ENCODE measurements at regions not wholly inside any gene's neighbourhood (a gene's known extent, or its start where the extent isn't known, plus 50 kb on each side); places are given as distances from the start of the nearest gene placed in this dataset.
"Not testable (repeated sequence)": the region's sequence is repeated elsewhere in the genome, so short reads cannot be mapped to it uniquely, and the experiment has no call there.

DNA sequence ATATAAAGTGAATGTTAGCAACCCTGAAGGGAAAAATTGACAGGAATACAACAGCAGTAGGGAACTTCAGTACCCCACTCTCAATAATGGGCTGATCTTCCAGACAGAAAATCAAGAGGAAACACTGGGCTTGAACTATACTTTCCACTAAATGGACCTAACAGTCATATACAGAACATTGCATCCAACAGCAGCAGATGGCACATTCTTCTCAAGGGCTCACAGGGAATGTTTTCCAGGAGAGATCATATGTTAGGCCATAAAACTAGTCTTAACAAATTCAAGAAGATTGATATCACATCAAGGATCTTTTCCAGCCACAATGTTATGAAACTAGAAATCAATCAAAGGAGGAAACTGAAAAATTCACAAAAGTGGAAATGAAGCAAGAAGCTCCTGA is 252.1 kb downstream of the GADD45G start:
- H3K9me3 ChIP-seq (ENCODE audit: control insufficient read depth, insufficient read depth, low read depth, low read length); CTCF ChIA-PET; H3K4me1 ChIP-seq (ENCODE audit: control insufficient read depth, insufficient read depth, low read length); POLR2A ChIA-PET; H3K4me3 ChIP-seq (ENCODE audit: low read depth, low read length); H3K27ac ChIP-seq (ENCODE audit: extremely low read depth, low read depth, low read length); H3K36me3 ChIP-seq (ENCODE audit: control insufficient read depth in 2 of 2, insufficient read depth in 1 of 2, low read length in 2 of 2): not testable (repeated sequence)

DNA sequence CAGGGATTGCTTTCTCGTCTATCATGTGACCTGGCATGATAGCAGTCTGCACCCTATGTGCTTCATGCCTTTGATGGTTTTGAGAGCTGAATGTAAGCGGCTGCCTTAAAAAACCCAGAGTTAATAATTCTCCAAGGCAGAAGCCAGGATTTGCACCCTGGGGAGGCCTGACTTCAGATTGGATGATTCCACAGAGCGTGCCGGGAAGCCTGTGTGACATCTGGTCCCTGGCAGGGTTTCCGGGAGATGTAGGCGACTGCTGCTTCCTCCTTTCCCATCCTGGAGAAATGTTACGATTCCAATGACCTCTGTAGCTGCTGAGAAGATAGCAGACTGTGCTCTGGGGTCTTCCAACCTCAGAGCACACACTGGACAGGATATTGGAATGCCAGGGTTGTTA is 255.0 kb downstream of the GADD45G start:
- CTCF ChIA-PET; H3K4me1 ChIP-seq (ENCODE audit: control insufficient read depth, insufficient read depth, low read length); H3K36me3 ChIP-seq (ENCODE audit: control insufficient read depth in 2 of 2, insufficient read depth in 1 of 2, low read length in 2 of 2); H3K4me3 ChIP-seq (ENCODE audit: low read depth, low read length); H3K27ac ChIP-seq (ENCODE audit: extremely low read depth, low read depth, low read length); H3K9me3 ChIP-seq (ENCODE audit: control insufficient read depth, insufficient read depth, low read depth, low read length); POLR2A ChIA-PET: not testable (repeated sequence)

DNA sequence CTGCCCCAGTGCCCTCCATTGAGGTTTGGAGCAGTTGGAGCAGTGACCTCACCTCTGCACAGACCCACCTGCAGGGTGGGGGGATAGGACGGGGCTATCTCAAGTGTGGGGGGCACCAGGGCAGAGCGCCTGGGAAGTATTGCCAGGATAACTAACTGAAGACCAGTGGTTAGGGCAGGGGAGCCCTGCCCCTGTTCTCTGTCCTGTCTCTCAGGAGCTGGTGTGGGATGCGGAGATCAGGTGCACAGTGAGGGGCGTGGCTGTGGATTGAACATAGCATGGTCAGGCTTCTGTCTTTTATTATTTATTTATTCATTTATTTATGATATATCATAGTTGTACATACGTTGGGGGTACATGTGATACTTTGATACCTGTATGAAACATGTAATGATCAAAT is 256.6 kb downstream of the GADD45G start:
- H3K4me3 ChIP-seq (ENCODE audit: low read depth, low read length); POLR2A ChIA-PET; H3K9me3 ChIP-seq (ENCODE audit: control insufficient read depth, insufficient read depth, low read depth, low read length); H3K27ac ChIP-seq (ENCODE audit: extremely low read depth, low read depth, low read length); CTCF ChIA-PET; H3K36me3 ChIP-seq (ENCODE audit: control insufficient read depth in 2 of 2, insufficient read depth in 1 of 2, low read length in 2 of 2); H3K4me1 ChIP-seq (ENCODE audit: control insufficient read depth, insufficient read depth, low read length): not testable (repeated sequence)

DNA sequence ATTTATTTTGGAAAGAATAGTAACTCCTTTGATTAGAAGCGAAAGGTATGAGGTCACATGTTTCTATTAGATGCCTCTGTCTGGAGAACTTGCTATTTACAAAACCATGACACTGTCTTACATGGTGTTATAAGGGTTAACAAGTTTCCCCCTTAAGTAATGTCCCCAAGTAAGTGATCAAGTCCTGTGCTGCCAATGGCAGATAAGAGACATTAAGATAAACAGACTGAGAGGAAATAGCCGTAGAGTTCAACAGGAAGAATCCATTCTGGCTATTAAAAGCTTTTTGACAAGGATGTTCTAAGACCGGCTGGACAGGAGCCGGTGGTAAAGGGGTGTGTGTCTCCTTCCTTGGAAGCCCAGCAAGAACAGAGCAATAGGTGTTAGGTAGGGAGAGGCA is 257.5 kb downstream of the GADD45G start:
- POLR2A ChIA-PET: no interaction called here
- TF ChIP-seq, protein P1, sequence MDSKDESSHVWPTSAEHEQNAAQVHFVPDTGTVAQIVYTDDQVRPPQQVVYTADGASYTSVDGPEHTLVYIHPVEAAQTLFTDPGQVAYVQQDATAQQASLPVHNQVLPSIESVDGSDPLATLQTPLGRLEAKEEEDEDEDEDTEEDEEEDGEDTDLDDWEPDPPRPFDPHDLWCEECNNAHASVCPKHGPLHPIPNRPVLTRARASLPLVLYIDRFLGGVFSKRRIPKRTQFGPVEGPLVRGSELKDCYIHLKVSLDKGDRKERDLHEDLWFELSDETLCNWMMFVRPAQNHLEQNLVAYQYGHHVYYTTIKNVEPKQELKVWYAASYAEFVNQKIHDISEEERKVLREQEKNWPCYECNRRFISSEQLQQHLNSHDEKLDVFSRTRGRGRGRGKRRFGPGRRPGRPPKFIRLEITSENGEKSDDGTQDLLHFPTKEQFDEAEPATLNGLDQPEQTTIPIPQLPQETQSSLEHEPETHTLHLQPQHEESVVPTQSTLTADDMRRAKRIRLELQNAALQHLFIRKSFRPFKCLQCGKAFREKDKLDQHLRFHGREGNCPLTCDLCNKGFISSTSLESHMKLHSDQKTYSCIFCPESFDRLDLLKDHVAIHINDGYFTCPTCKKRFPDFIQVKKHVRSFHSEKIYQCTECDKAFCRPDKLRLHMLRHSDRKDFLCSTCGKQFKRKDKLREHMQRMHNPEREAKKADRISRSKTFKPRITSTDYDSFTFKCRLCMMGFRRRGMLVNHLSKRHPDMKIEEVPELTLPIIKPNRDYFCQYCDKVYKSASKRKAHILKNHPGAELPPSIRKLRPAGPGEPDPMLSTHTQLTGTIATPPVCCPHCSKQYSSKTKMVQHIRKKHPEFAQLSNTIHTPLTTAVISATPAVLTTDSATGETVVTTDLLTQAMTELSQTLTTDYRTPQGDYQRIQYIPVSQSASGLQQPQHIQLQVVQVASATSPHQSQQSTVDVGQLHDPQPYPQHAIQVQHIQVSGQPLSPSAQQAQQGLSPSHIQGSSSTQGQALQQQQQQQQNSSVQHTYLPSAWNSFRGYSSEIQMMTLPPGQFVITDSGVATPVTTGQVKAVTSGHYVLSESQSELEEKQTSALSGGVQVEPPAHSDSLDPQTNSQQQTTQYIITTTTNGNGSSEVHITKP (tag by site-specific recombination; IDR thresholded peaks at IDR 0.05): 0 out of 2 replicates have a peak, but pooled peaks have one; percentile 26
- no peak for TF ChIP-seq ZNF596 (tag by site-specific recombination; IDR thresholded peaks at IDR 0.05)
- no peak for TF ChIP-seq ZNF391 (tag by site-specific recombination; IDR thresholded peaks at IDR 0.05; ENCODE audit: borderline replicate concordance, low read depth)
- TF ChIP-seq ZFP37 (tag by site-specific recombination; IDR thresholded peaks at IDR 0.05): no peak
- TF ChIP-seq, protein P2, sequence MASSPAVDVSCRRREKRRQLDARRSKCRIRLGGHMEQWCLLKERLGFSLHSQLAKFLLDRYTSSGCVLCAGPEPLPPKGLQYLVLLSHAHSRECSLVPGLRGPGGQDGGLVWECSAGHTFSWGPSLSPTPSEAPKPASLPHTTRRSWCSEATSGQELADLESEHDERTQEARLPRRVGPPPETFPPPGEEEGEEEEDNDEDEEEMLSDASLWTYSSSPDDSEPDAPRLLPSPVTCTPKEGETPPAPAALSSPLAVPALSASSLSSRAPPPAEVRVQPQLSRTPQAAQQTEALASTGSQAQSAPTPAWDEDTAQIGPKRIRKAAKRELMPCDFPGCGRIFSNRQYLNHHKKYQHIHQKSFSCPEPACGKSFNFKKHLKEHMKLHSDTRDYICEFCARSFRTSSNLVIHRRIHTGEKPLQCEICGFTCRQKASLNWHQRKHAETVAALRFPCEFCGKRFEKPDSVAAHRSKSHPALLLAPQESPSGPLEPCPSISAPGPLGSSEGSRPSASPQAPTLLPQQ (tag by site-specific recombination; IDR thresholded peaks at IDR 0.05): 0 out of 2 replicates have a peak, but pooled peaks have one; percentile 47

DNA sequence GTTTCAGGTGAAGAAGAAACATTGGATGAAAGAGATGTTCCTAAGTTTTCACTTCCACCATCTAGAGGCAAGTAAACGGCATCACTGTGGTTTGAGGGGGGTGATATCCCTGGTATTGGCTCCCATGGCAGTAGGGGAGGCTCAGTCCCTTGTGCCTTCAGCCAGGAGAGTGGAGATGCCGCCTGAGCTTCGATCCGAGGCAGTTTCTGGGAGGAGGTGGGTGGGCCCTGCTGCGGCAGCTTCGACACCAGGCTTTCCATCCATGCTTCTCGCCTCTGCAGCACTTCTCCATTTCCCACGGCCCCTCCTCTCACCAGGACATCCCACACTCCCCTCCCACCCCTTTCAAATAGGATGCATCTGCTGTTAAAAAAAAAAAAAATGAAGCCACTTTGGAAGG is 258.3 kb downstream of the GADD45G start:
- CTCF ChIA-PET: interaction anchor here (0.6 to 1.3 kb wide), 3 partner anchors 232 to 260 kb away, joined by 4 to 5 read pairs (median 5); no protein-coding TSS in a partner anchor
- POLR2A ChIA-PET: no interaction called here
- H3K27ac ChIP-seq (ENCODE audit: extremely low read depth, low read depth, low read length): no peak overlapping the region
- H3K4me1 ChIP-seq (ENCODE audit: control insufficient read depth, insufficient read depth, low read length): no peaks in the 10 kb centered on the region; the same call in 1 of the 2 replicates
- H3K4me3 ChIP-seq (ENCODE audit: low read depth, low read length): no peak overlapping the region
- H3K36me3 ChIP-seq (ENCODE audit: control insufficient read depth in 2 of 2, insufficient read depth in 1 of 2, low read length in 2 of 2): no peaks in the 10 kb centered on the region
- H3K9me3 ChIP-seq (ENCODE audit: control insufficient read depth, insufficient read depth, low read depth, low read length): no peaks in the 10 kb centered on the region
- no peak for TF ChIP-seq ZNF350 (tag by site-specific recombination; IDR thresholded peaks at IDR 0.05)
- TF ChIP-seq GLIS1 (tag by site-specific recombination; IDR thresholded peaks at IDR 0.05): no peak
- no peak for TF ChIP-seq ZNF23 (tag by site-specific recombination; IDR thresholded peaks at IDR 0.05; ENCODE audit: borderline replicate concordance)
- TF ChIP-seq ZSCAN16 (tag by site-specific recombination; IDR thresholded peaks at IDR 0.05): no peak
- no peak for TF ChIP-seq ZNF837 (tag by site-specific recombination; IDR thresholded peaks at IDR 0.05)
- no peak for TF ChIP-seq HOXA7 (CRISPR knock-in tag; IDR thresholded peaks at IDR 0.05; ENCODE audit: borderline replicate concordance)
- no peak for TF ChIP-seq ZFP69B (tag by site-specific recombination; IDR thresholded peaks at IDR 0.05)
- no peak for TF ChIP-seq SETDB1 (IDR thresholded peaks at IDR 0.05; ENCODE audit: insufficient read length, low read length)
- no peak for TF ChIP-seq OSR2 (tag by site-specific recombination; IDR thresholded peaks at IDR 0.05)
- no peak for TF ChIP-seq ZNF510 (tag by site-specific recombination; IDR thresholded peaks at IDR 0.05; ENCODE audit: insufficient replicate concordance)
- no peak for TF ChIP-seq ZNF529 (tag by site-specific recombination; IDR thresholded peaks at IDR 0.05; ENCODE audit: insufficient replicate concordance)
- TF ChIP-seq, protein P3, sequence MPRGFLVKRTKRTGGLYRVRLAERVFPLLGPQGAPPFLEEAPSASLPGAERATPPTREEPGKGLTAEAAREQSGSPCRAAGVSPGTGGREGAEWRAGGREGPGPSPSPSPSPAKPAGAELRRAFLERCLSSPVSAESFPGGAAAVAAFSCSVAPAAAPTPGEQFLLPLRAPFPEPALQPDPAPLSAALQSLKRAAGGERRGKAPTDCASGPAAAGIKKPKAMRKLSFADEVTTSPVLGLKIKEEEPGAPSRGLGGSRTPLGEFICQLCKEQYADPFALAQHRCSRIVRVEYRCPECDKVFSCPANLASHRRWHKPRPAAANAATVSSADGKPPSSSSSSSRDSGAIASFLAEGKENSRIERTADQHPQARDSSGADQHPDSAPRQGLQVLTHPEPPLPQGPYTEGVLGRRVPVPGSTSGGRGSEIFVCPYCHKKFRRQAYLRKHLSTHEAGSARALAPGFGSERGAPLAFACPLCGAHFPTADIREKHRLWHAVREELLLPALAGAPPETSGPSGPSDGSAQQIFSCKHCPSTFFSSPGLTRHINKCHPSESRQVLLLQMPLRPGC (tag by site-specific recombination; IDR thresholded peaks at IDR 0.05): no peak
- TF ChIP-seq ZNF302 (tag by site-specific recombination; IDR thresholded peaks at IDR 0.05; ENCODE audit: low read depth): no peak
- TF ChIP-seq HOXC10 (CRISPR knock-in tag; IDR thresholded peaks at IDR 0.05): no peak

More for the DNA sequence above, 257.5 kb downstream of the GADD45G start:
- no peaks in the 10 kb centered on the region; the same call in 1 of the 2 replicates for H3K4me1 ChIP-seq (ENCODE audit: control insufficient read depth, insufficient read depth, low read length)
- CTCF ChIA-PET: interaction anchor here (0.8 to 1.3 kb wide), 2 partner anchors 237 to 259 kb away, joined by 5 read pairs; no protein-coding TSS in a partner anchor
- H3K27ac ChIP-seq (ENCODE audit: extremely low read depth, low read depth, low read length): no peak overlapping the region
- H3K36me3 ChIP-seq (ENCODE audit: control insufficient read depth in 2 of 2, insufficient read depth in 1 of 2, low read length in 2 of 2): no peaks in the 10 kb centered on the region
- no peaks in the 10 kb centered on the region for H3K9me3 ChIP-seq (ENCODE audit: control insufficient read depth, insufficient read depth, low read depth, low read length)
- no peak overlapping the region for H3K4me3 ChIP-seq (ENCODE audit: low read depth, low read length)
